ENCODE measurements at regions not wholly inside any gene's neighbourhood (a gene's known extent, or its start where the extent isn't known, plus 50 kb on each side); places are given as distances from the start of the nearest gene placed in this dataset.
A peak's percentile ranks its signal among the peaks of the same experiment; 100 is the strongest.

DNA sequence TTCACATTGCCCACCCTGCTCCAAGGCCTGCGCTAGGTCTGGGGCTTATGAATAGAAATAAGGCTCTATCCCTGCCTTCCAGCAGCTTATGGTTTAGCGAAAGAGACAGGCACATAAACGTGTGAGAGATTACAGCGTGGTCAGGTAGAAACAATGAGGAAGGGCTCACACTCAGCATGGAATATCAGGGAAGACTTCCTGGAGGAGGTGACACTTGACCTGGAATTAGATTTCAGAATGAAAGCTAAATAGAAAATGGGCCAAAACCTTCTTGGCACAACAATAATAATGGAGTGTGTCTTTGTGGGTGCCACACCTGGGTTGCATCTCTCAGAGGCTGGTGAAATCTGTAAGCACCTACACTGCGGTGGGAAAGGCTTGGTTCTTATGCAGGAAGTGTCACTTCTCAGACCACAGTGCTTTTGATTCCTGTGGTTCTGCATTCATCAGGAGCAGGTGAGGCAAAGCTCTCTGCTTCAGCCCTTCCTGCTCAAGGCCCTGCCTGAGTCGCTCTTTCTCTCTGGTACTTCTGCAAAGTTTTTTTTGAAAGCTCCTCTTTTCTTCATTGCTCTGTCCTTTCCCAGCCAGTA, 430.3 kb downstream of the ZNF536 start:
- in situ Hi-C loops (cut with HindIII; ENCODE audit: low sequenced_read_pairs) = no loop called here
- H3K4me3 ChIP-seq (ENCODE audit: low read depth, low read length) = no peak overlapping the region
- TF ChIP-seq, protein P1, sequence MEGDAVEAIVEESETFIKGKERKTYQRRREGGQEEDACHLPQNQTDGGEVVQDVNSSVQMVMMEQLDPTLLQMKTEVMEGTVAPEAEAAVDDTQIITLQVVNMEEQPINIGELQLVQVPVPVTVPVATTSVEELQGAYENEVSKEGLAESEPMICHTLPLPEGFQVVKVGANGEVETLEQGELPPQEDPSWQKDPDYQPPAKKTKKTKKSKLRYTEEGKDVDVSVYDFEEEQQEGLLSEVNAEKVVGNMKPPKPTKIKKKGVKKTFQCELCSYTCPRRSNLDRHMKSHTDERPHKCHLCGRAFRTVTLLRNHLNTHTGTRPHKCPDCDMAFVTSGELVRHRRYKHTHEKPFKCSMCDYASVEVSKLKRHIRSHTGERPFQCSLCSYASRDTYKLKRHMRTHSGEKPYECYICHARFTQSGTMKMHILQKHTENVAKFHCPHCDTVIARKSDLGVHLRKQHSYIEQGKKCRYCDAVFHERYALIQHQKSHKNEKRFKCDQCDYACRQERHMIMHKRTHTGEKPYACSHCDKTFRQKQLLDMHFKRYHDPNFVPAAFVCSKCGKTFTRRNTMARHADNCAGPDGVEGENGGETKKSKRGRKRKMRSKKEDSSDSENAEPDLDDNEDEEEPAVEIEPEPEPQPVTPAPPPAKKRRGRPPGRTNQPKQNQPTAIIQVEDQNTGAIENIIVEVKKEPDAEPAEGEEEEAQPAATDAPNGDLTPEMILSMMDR (IDR thresholded peaks at IDR 0.05; ENCODE audit: low read depth, low read length, missing control alignments) = no peak
- DNase-seq (ENCODE audit: low read depth) = no peak

DNA sequence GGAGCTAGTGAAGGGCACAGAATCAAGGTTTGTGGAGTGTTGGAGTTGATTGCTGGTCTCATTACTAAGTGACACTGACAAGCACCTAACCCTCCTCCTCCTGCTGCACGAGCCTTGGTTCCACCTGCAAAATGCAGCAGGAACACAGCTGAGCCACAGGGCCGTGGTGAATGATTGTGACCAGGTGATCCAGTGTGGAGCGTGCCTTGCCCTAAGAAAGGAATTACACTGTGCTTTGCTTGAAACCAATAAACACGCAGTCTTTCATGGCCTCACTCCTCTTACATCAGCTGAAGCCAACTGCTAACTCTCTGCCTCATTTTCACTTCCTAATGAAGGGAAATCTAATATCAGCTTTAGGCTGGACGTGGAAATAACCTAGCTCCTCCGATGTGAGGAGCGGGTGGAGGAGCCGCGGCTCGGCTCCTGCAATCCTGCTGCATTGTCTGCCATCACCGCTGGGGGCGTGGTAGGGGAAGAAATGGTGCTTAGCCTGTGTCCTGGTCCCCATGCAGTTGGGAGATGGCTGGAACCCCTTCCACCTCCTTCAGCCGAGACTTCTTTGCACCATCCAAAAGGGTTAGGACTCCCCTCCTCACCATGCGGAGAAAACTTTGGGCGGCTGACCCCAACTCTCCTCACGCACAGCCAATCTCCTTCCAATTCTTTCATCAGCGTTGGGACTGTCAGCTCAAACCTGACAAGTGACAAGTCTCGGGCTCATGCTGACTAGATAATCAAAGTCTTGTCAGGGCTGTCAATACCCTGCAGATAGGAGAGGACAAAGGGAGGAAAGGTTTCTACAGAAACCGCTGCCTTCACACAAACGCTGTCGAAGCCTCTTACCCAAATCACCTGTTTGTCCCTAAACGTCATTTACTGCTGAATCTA, 427.9 kb downstream of the ZNF536 start:
- in situ Hi-C loops (cut with HindIII; ENCODE audit: low sequenced_read_pairs) = no loop called here
- no peak overlapping the region for H3K4me3 ChIP-seq (ENCODE audit: low read depth, low read length)
- TF ChIP-seq, protein P1 (IDR thresholded peaks at IDR 0.05; ENCODE audit: low read depth, low read length, missing control alignments) = peak; percentile 60
- DNase-seq (ENCODE audit: low read depth) = no peak

DNA sequence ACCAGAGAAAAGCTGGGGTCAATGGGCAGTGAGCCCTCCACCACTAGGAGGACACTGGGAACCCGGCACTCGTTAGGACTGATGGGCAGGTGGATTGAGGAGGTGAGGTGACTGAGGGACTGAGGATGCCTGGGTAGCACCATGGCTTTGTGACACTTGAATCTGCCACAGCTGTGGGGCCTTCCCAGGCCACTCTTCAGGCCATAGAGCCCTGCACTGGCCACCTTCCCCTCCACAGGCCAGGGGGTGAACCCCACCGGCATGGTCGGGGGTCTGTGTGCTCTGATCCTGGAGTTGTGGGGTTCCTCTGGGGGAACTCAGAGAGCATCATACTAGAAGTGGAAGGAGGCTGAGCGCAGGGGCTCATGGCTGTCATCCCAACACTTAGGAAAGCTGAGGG, 423.5 kb downstream of the ZNF536 start:
- in situ Hi-C loops (cut with HindIII; ENCODE audit: low sequenced_read_pairs) = no loop called here
- TF ChIP-seq, protein P1 (IDR thresholded peaks at IDR 0.05; ENCODE audit: low read depth, low read length, missing control alignments) = no peak
- DNase-seq (ENCODE audit: low read depth) = no peak
- no peak overlapping the region for H3K4me3 ChIP-seq (ENCODE audit: low read depth, low read length)

DNA sequence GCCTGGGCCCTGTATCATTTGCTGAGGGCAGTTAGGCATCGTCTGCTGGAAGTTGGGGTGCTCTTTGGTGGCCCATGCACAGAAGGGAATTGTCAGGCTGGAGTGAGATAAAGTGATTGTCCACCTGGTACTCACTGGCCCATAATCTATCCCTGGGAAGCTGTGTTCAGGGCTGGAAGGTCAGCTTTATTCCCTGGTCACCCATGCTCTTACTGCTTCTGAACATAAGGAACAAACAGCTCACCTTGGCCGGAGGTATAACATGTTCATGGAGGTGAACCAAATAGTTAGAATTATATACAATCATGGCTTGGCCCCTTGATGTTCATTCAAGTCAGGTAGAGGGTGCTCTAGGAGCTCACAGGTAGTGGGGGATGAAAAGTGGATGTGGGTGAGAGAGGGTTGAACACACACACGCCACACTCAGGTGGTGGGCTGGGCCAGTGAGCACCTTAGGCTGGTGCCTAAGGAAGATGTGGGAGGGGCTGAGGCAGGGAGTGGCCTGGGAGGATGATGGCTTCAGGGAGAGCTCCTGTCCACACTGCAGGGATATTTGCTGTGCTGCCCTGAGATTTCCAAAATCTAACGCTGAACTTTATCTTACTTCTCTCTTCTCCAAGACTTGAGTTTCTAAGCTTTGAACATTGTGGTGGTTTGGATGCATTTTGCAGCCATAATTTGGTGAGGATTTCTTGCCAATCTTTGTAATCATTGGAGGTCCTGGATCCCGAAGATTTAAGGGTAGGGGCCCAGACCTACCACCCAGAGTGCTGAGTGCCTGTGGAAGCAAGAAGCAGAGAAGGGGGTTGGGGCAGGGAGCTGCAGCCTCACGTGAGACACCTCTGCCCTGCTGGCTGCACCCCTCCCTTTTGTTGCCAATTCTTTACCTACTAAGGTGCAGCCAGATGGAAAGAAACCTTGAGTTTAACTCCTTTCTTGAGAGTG, 420.6 kb downstream of the ZNF536 start:
- TF ChIP-seq, protein P1 (IDR thresholded peaks at IDR 0.05; ENCODE audit: low read depth, low read length, missing control alignments) = no peak
- H3K4me3 ChIP-seq (ENCODE audit: low read depth, low read length) = no peak overlapping the region
- DNase-seq (ENCODE audit: low read depth) = no peak
- in situ Hi-C loops (cut with HindIII; ENCODE audit: low sequenced_read_pairs) = no loop called here

DNA sequence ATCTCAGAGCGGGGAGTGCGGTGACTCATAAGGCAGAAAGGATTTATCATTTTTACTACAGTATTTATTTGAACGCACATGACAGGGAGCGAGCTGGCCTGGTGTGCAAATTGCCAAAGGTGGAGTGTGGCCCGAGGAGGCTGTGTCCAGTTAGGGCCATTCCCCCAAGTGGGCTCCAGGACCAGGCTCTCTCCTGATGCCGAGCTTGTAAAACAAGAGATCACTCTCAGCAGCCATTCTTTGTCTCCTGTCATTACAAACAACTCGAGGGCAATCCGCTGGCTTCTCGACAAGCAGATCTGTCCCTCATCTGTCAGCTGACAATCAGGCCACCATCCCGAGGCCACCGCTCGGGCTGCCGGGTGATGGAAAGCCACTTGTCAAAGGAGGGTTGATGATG, 418.9 kb downstream of the ZNF536 start:
- H3K4me3 ChIP-seq (ENCODE audit: low read depth, low read length) = no peak overlapping the region
- TF ChIP-seq, protein P1 (IDR thresholded peaks at IDR 0.05; ENCODE audit: low read depth, low read length, missing control alignments) = no peak
- in situ Hi-C loops (cut with HindIII; ENCODE audit: low sequenced_read_pairs) = no loop called here
- no peak for DNase-seq (ENCODE audit: low read depth)

DNA sequence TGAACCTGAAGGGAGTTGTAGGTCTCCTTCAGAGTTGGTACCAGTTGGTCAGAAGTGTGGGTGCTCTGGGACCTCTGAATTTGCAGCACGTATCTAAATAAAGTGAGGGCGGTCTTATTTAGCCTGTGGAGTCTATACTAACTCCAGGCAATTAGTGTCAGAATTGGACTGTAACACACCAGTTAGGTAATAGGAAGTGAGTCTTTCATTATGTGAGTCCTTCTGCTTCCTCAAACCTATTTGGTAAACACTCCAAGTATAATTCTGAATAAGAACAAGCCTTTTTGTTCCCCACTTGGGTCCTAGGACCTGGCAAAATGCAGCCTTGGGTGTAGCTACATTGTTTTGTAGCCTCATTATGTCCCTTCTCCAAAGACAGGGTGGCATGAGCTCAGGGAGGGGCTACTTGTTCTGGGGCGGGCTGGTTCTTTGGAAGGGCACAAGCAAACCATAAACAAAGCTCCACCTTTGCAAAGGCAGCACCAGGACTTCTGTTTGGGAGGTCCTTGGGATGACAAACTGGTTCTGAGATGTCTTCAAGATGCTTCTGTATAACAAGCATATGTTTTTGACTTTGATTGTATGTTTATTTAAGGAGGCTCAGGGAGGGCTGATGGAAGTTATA, 418.0 kb downstream of the ZNF536 start:
- H3K4me3 ChIP-seq (ENCODE audit: low read depth, low read length) = no peak overlapping the region
- in situ Hi-C loops (cut with HindIII; ENCODE audit: low sequenced_read_pairs) = no loop called here
- DNase-seq (ENCODE audit: low read depth) = no peak
- TF ChIP-seq, protein P1 (IDR thresholded peaks at IDR 0.05; ENCODE audit: low read depth, low read length, missing control alignments) = no peak

Data from astrocyte of the cerebellum (primary cell).